K562 (cell line): ENCODE measurements at regions not wholly inside any gene's neighbourhood (a gene's known extent, or its start where the extent isn't known, plus 50 kb on each side); places are given as distances from the start of the nearest gene placed in this dataset.

Experiments
- ATAC-seq: fragments of 200-7000 bp; cut with Tn5 transposase; 3 replicates; pipeline ENCODE4 v1.9.1; 2020; ENCODE audit warnings: moderate library complexity
- BruUV-seq: library from RNA; stranded (reverse); fragments of 400-500 nt; replicated peaks from 2 replicates; lab custom pipeline; 2021; lab: Mats Ljungman, UMichigan
- CTCF ChIA-PET: fragments of 300-600 bp; formaldehyde crosslinking; extraction: SDS; loops from one replicate; lab custom pipeline; 2021; ENCODE audit warnings: low intra/inter-chr PET ratio; lab: Yijun Ruan, JAX
- POLR2A ChIA-PET: fragments of 300-600, 350-650 bp; sonication (Branson Sonifier 250); formaldehyde crosslinking; extraction: SDS; loops from one replicate; lab custom pipeline; 2021; ENCODE audit warnings: antibody characterized with exemption, inconsistent platforms; lab: Yijun Ruan, JAX
- DNase-seq, 4 experiments: peaks; one replicate each; pipeline versions ENCODE4 v3.0.0 to v3.0.0-alpha.2; 2011 to 2018; ENCODE audit warnings: low spot score in 3 of 4, mixed read lengths in 3 of 4; ENCODE audit errors: extremely low read depth in 1 of 4
- FAIRE-seq: peaks from 2 replicates; lab custom pipeline; 2011; peaks lifted over from hg19 to GRCh38; lab: Jason Lieb, UNC
- H2AFZ ChIP-seq: 2 replicates; pipeline ENCODE4 v1.6.0; 2011; ENCODE audit warnings: low read depth, low read length, control low read depth, inconsistent platforms
- H3K27ac ChIP-seq: fragments of 200-600 bp; 3 replicates; pipeline ENCODE4 v1.8.0; 2011; ENCODE audit warnings: low read depth, mild to moderate bottlenecking, control low read depth, inconsistent platforms, low read length, moderate library complexity, mixed read lengths; ENCODE audit errors: extremely low read depth
- H3K27me3 ChIP-seq, 2 experiments: fragments of 300-600 bp in 1 of 2; 2 replicates in 1 of 2; 3 replicates in 1 of 2; pipeline versions ENCODE4 v1.6.0 to v1.8.0; 2011; ENCODE audit warnings: inconsistent platforms in 2 of 2, low read length in 2 of 2, mild to moderate bottlenecking in 1 of 2, mixed read lengths in 1 of 2, moderate library complexity in 1 of 2; ENCODE audit not compliant: control insufficient read depth in 2 of 2, insufficient read depth in 2 of 2
- H3K36me3 ChIP-seq: fragments of 300-600 bp; 3 replicates; pipeline ENCODE4 v1.8.0; 2011; ENCODE audit warnings: mild to moderate bottlenecking, low read length, inconsistent platforms; ENCODE audit not compliant: control insufficient read depth, insufficient read depth
- H3K4me1 ChIP-seq, 2 experiments: fragments of 200-600 bp in 1 of 2; replicated peaks in 1 of 2; 2 replicates in 1 of 2; 3 replicates in 1 of 2; pipeline versions ENCODE4 v1.5.1 to v1.8.0; 2011; ENCODE audit warnings: inconsistent platforms in 2 of 2, low read length in 2 of 2, mild to moderate bottlenecking in 1 of 2, mixed read lengths in 1 of 2, moderate library complexity in 1 of 2; ENCODE audit not compliant: control insufficient read depth in 2 of 2, insufficient read depth in 2 of 2
- H3K4me2 ChIP-seq: 2 replicates; pipeline ENCODE4 v1.6.1; 2011; ENCODE audit warnings: low read length, control low read depth, inconsistent platforms, mixed read lengths; ENCODE audit not compliant: insufficient read depth
- H3K4me3 ChIP-seq: fragments of 200-600 bp; sonication (generic), shearing (Covaris generic); 2 replicates; pipeline ENCODE4 v1.5.1; 2016; ENCODE audit warnings: control low read depth, inconsistent platforms
- H3K79me2 ChIP-seq: fragments of 200-600 bp; 3 replicates; pipeline ENCODE4 v1.8.0; 2011; ENCODE audit warnings: low read length, inconsistent platforms; ENCODE audit not compliant: control insufficient read depth, insufficient read depth
- H3K9ac ChIP-seq, 2 experiments: 2 replicates each; pipeline versions ENCODE4 v1.6.0 to v1.6.1; 2011; ENCODE audit warnings: low read depth in 2 of 2, low read length in 2 of 2, control low read depth in 1 of 2, inconsistent platforms in 1 of 2, mild to moderate bottlenecking in 1 of 2, mixed read lengths in 1 of 2; ENCODE audit not compliant: insufficient read depth in 1 of 2
- H3K9me1 ChIP-seq: one replicate; pipeline ENCODE4 v1.6.0; 2011; ENCODE audit warnings: inconsistent platforms, mild to moderate bottlenecking, low read length, moderate library complexity; ENCODE audit not compliant: control insufficient read depth, insufficient read depth
- H3K9me3 ChIP-seq: replicated peaks from 2 replicates; pipeline ENCODE4 v1.5.1; 2011; ENCODE audit warnings: low read depth, low read length, inconsistent platforms; ENCODE audit not compliant: control insufficient read depth, insufficient read depth
- H4K20me1 ChIP-seq: replicated peaks from 2 replicates; pipeline ENCODE4 v1.6.1; 2011; ENCODE audit warnings: low read length, inconsistent platforms, mixed read lengths; ENCODE audit not compliant: control insufficient read depth, insufficient read depth
- CBX2 ChIP-seq: fragments of 200-600 bp; sonication (generic); IDR thresholded peaks from one replicate; pipeline ENCODE4 v1.6.1; 2012; ENCODE audit warnings: mild to moderate bottlenecking, low read length, inconsistent platforms; ENCODE audit not compliant: insufficient read depth, poor library complexity, severe bottlenecking
- CGGBP1 ChIP-seq: fragments of 250-450 bp; sonication (Bioruptor Pico); IDR thresholded peaks from 2 replicates; pipeline ENCODE4 v1.9.0; 2021; ENCODE audit warnings: mild to moderate bottlenecking
- CHAMP1 ChIP-seq: fragments of 450-650 bp; IDR thresholded peaks from 2 replicates; pipeline ENCODE4 v1.6.1; 2016; ENCODE audit warnings: mild to moderate bottlenecking
- CHD1 ChIP-seq: fragments of 200-600 bp; sonication (generic); IDR thresholded peaks from one replicate; pipeline ENCODE4 v1.6.1; 2012; ENCODE audit warnings: mild to moderate bottlenecking, moderate library complexity, low read length, inconsistent platforms
- CREB1 ChIP-seq, 2 experiments: sonication (generic) in 1 of 2; formaldehyde crosslinking in 1 of 2; IDR thresholded peaks; 2 replicates each; pipeline versions ENCODE4 v1.6.1 to v1.8.0; 2012 to 2022; ENCODE audit warnings: inconsistent platforms in 1 of 2, mild to moderate bottlenecking in 1 of 2, missing genetic modification reagents in 1 of 2, moderate library complexity in 1 of 2
- DLX4 ChIP-seq: fragments of 250-450 bp; sonication (Bioruptor Pico); IDR thresholded peaks from 2 replicates; pipeline ENCODE4 v1.6.1; 2021; ENCODE audit warnings: mild to moderate bottlenecking
- FOXJ2 ChIP-seq: fragments of 200-800 bp; sonication (Bioruptor generic); IDR thresholded peaks from 2 replicates; pipeline ENCODE4 v1.6.1; 2016; ENCODE audit warnings: missing genetic modification characterization, missing compliant biosample characterization
- GATAD2A ChIP-seq: fragments of 450-650 bp; IDR thresholded peaks from 2 replicates; pipeline ENCODE4 v1.6.1; 2017
- GTF2E2 ChIP-seq: fragments of 200-800 bp; sonication (Bioruptor generic); IDR thresholded peaks from 2 replicates; pipeline ENCODE4 v1.6.1; 2016; ENCODE audit warnings: missing genetic modification characterization, missing compliant biosample characterization
- NCOA4 ChIP-seq: fragments of 450-650 bp; IDR thresholded peaks from 2 replicates; pipeline ENCODE4 v1.6.1; 2018; ENCODE audit warnings: mild to moderate bottlenecking; ENCODE audit not compliant: partially characterized antibody
- PHF20 ChIP-seq: fragments of 450-650 bp; IDR thresholded peaks from 2 replicates; pipeline ENCODE4 v1.6.1; 2018; ENCODE audit not compliant: partially characterized antibody
- POLR3G ChIP-seq: IDR thresholded peaks from 2 replicates; pipeline ENCODE4 v1.6.1; 2011; ENCODE audit not compliant: insufficient read length, insufficient replicate concordance; ENCODE audit errors: extremely low read depth
- SIRT6 ChIP-seq: IDR thresholded peaks from one replicate; pipeline ENCODE4 v1.6.1; 2012; ENCODE audit warnings: low read depth, mild to moderate bottlenecking, control low read depth, inconsistent platforms, low read length, moderate library complexity
- TEAD1 ChIP-seq, 2 experiments: fragments of 450-650 bp in 1 of 2; sonication (generic) in 1 of 2; formaldehyde crosslinking; IDR thresholded peaks; 2 replicates each; pipeline versions ENCODE4 v1.4.0 to v1.8.0; 2020 to 2022; ENCODE audit warnings: mild to moderate bottlenecking in 2 of 2, missing genetic modification reagents in 1 of 2
- ZC3H11A ChIP-seq: IDR thresholded peaks from 2 replicates; pipeline ENCODE4 v1.6.1; 2012; ENCODE audit warnings: low read depth, low read length, improper control_type of control experiment
- ZNF253 ChIP-seq: fragments of 250-450 bp; sonication (Bioruptor Pico); conservative IDR thresholded peaks from 2 replicates; pipeline ENCODE4 v1.6.1; 2021; ENCODE audit warnings: mild to moderate bottlenecking
- ZNF354B ChIP-seq: fragments of 250-450 bp; sonication (Bioruptor Pico); IDR thresholded peaks from 2 replicates; pipeline ENCODE4 v1.4.0; 2020
- ZNF589 ChIP-seq: fragments of 200-800 bp; sonication (Bioruptor generic); IDR thresholded peaks from 2 replicates; pipeline ENCODE4 v1.6.1; 2016; ENCODE audit warnings: low read depth, missing genetic modification characterization, missing compliant biosample characterization
- ZNF75A ChIP-seq: fragments of 450-650 bp; formaldehyde crosslinking; IDR thresholded peaks from 2 replicates; pipeline ENCODE4 v1.4.0; 2020; ENCODE audit warnings: mild to moderate bottlenecking
- ZSCAN29 ChIP-seq: fragments of 450-650 bp; IDR thresholded peaks from 2 replicates; pipeline ENCODE4 v1.6.1; 2017
- WGBS: fragments of 100-300 bp; shearing (Covaris generic); methylation state at CpG from one replicate; pipeline ENCODE4 v1.1.6; 2016; ENCODE audit warnings: low coverage, mixed read lengths; ENCODE audit not compliant: insufficient coverage; ENCODE audit errors: missing lambda C conversion rate; 5-methylcytosine and 5-hydroxymethylcytosine counted together
- in situ Hi-C: fragments of 300-500 bp; cut with MboI; formaldehyde crosslinking; loops from 4 replicates; pipeline ENCODE4 v1.15.0; 2018; ENCODE audit warnings: inconsistent platforms, mixed read lengths
- intact Hi-C: fragments of 100-400 bp; cut with micrococcal nuclease; formaldehyde crosslinking; loops from 2 replicates; pipeline ENCODE4 v1.14.2; 2022

- TF ChIP-seq GTF2E2 (no peak), ZNF75A (CRISPR knock-in tag) (no peak), TEAD1 (CRISPR knock-in tag; IDR thresholded peaks at IDR 0.05) (no peak), NCOA4 (no peak), POLR3G (no peak)
Observed at GRCh38 chr2:16155766-16156165, 215.4 kb downstream of the MYCN start (continued).

GRCh38 chr2:16155366-16155765, 215.0 kb downstream of the MYCN start:
- CTCF ChIA-PET, result no interaction called here
- H3K9ac ChIP-seq, result no peak overlapping the region
- no peak for DNase-seq
- no peaks in the 10 kb centered on the region for H3K79me2 ChIP-seq
- no peaks in the 10 kb centered on the region for H3K36me3 ChIP-seq
- ATAC-seq, result no peak
- POLR2A ChIA-PET, result no interaction called here
- no peaks in the 10 kb centered on the region for H3K9me3 ChIP-seq
- no peaks in the 10 kb centered on the region; the same call in 1 of the 2 replicates for H4K20me1 ChIP-seq
- WGBS, result 0% methylated on average over 3 of the region's 5 CpGs
- no peaks in the 10 kb centered on the region for H3K9me1 ChIP-seq
- intact Hi-C loops, result no loop called here
- no TSS peak for BruUV-seq
- H3K4me2 ChIP-seq, result no peak overlapping the region
- H2AFZ ChIP-seq, result no peak overlapping the region
- in situ Hi-C loops, result no loop called here
- no peaks in the 10 kb centered on the region; a peak in 1 of 5 replicates for H3K27me3 ChIP-seq
- H3K27ac ChIP-seq, result no peak overlapping the region
- no peak for FAIRE-seq
- H3K4me3 ChIP-seq, result no peak overlapping the region
- no peaks in the 10 kb centered on the region for H3K4me1 ChIP-seq
- TF ChIP-seq ZNF253 (CRISPR knock-in tag), result no peak
- no peak for TF ChIP-seq CHD1
- no peak for TF ChIP-seq CHAMP1
- no peak for TF ChIP-seq ZNF354B (CRISPR knock-in tag)
- no peak for TF ChIP-seq FOXJ2 (tag)
- no peak for TF ChIP-seq DLX4
- TF ChIP-seq ZSCAN29, result no peak
- no peak for TF ChIP-seq ZC3H11A
- TF ChIP-seq CBX2, result no peak
- TF ChIP-seq PHF20, result no peak
- no peak for TF ChIP-seq CREB1 (IDR thresholded peaks at IDR 0.05)
- no peak for TF ChIP-seq CREB1 (CRISPR knock-in tag; IDR thresholded peaks at IDR 0.05)
- no peak for TF ChIP-seq POLR3G
- TF ChIP-seq SIRT6, result no peak
- TF ChIP-seq ZNF589 (CRISPR knock-in tag), result no peak
- no peak for TF ChIP-seq GATAD2A
- TF ChIP-seq CGGBP1 (CRISPR knock-in tag), result no peak
